Endothelial cell of umbilical vein (primary cell): ENCODE measurements at regions not wholly inside any gene's neighbourhood (a gene's known extent, or its start where the extent isn't known, plus 50 kb on each side); places are given as distances from the start of the nearest gene placed in this dataset.

Experiments
- BruUV-seq: library from RNA; stranded (reverse); fragments of 400-500 nt; replicated peaks from 2 replicates; lab custom pipeline; 2021; lab: Mats Ljungman, UMichigan
- CTCF ChIA-PET: fragments of 300-600, 350-600 bp; sonication (Branson Sonifier 250); formaldehyde crosslinking; loops from one replicate; lab custom pipeline; 2021; ENCODE audit warnings: antibody characterized with exemption, inconsistent platforms; lab: Charles Lee
- POLR2A ChIA-PET: fragments of 300-600, 350-600 bp; sonication (Branson Sonifier 250); formaldehyde crosslinking; loops from one replicate; lab custom pipeline; 2021; ENCODE audit warnings: antibody characterized with exemption, inconsistent platforms; lab: Charles Lee
- DNase-seq: peaks from one replicate; pipeline ENCODE4 v3.0.0-alpha.2; 2011; ENCODE audit warnings: low read depth, low spot score
- FAIRE-seq: peaks from 2 replicates; lab custom pipeline; 2011; peaks lifted over from hg19 to GRCh38; lab: Jason Lieb, UNC
- H2AFZ ChIP-seq: 2 replicates; pipeline ENCODE4 v1.6.0; 2012; ENCODE audit warnings: low read depth, low read length, control low read depth, inconsistent platforms
- H3K27ac ChIP-seq: 2 replicates; pipeline ENCODE4 v1.5.1; 2011; ENCODE audit warnings: low read depth, mild to moderate bottlenecking, control low read depth, low read length, moderate library complexity; ENCODE audit not compliant: insufficient read depth
- H3K27me3 ChIP-seq, 2 experiments: 2 replicates each; pipeline versions ENCODE4 v1.6.0 to v1.6.1; 2011; ENCODE audit warnings: low read length in 2 of 2, mixed read lengths in 1 of 2; ENCODE audit not compliant: control insufficient read depth in 2 of 2, insufficient read depth in 2 of 2
- H3K36me3 ChIP-seq, 2 experiments: 2 replicates in 1 of 2; 3 replicates in 1 of 2; pipeline ENCODE4 v1.5.1; 2011; ENCODE audit warnings: low read length in 2 of 2, mild to moderate bottlenecking in 1 of 2, moderate library complexity in 1 of 2; ENCODE audit not compliant: control insufficient read depth in 2 of 2, insufficient read depth in 2 of 2; ENCODE audit errors: extremely low read depth in 1 of 2
- H3K4me1 ChIP-seq: 3 replicates; pipeline ENCODE4 v1.5.1; 2011; ENCODE audit warnings: mild to moderate bottlenecking, low read length; ENCODE audit not compliant: control insufficient read depth, insufficient read depth; ENCODE audit errors: extremely low read depth
- H3K4me2 ChIP-seq: 2 replicates; pipeline ENCODE4 v1.6.1; 2011; ENCODE audit warnings: low read length, control low read depth, mixed read lengths; ENCODE audit not compliant: insufficient read depth
- H3K4me3 ChIP-seq, 3 experiments: fragments of 200-600 bp in 1 of 3; sonication (generic), shearing (Covaris generic) in 1 of 3; replicated peaks in 1 of 3; 2 replicates each; pipeline ENCODE4 v1.5.1; 2011 to 2016; ENCODE audit warnings: control low read depth in 3 of 3, low read length in 3 of 3, mild to moderate bottlenecking in 2 of 3, inconsistent platforms in 1 of 3, low read depth in 1 of 3, moderate library complexity in 1 of 3; ENCODE audit not compliant: insufficient read depth in 1 of 3
- H3K79me2 ChIP-seq: 2 replicates; pipeline ENCODE4 v1.6.0; 2012; ENCODE audit warnings: low read length, inconsistent platforms; ENCODE audit not compliant: control insufficient read depth, insufficient read depth
- H3K9ac ChIP-seq: replicated peaks from 2 replicates; pipeline ENCODE3; 2011; ENCODE audit warnings: low read length, control low read depth; ENCODE audit not compliant: insufficient read depth; ENCODE audit errors: extremely low read depth
- H3K9me1 ChIP-seq: replicated peaks from 3 replicates; pipeline ENCODE4 v1.6.0; 2011; ENCODE audit warnings: mild to moderate bottlenecking, low read length; ENCODE audit not compliant: control insufficient read depth, insufficient read depth; ENCODE audit errors: extremely low read depth
- H3K9me3 ChIP-seq: replicated peaks from 2 replicates; pipeline ENCODE4 v1.5.1; 2012; ENCODE audit warnings: low read length, inconsistent platforms; ENCODE audit not compliant: control insufficient read depth, insufficient read depth
- H4K20me1 ChIP-seq: replicated peaks from 2 replicates; pipeline ENCODE3; 2011; ENCODE audit warnings: mild to moderate bottlenecking, low read length; ENCODE audit not compliant: control insufficient read depth, insufficient read depth; ENCODE audit errors: extremely low read depth
- EZH2 ChIP-seq: IDR thresholded peaks from 2 replicates; pipeline ENCODE4 v1.6.1; 2012; ENCODE audit warnings: borderline replicate concordance, low read depth, mild to moderate bottlenecking, moderate library complexity, low read length, inconsistent platforms; ENCODE audit not compliant: severe bottlenecking
- FOS ChIP-seq: IDR thresholded peaks from 2 replicates; pipeline ENCODE4 v1.6.1; 2011; ENCODE audit warnings: mild to moderate bottlenecking, low read length, moderate library complexity, borderline replicate concordance; ENCODE audit not compliant: insufficient read depth
- JUN ChIP-seq: IDR thresholded peaks from 2 replicates; pipeline ENCODE4 v1.6.1; 2011; ENCODE audit warnings: borderline replicate concordance, low read depth; ENCODE audit not compliant: insufficient read length, insufficient read depth
- MYC ChIP-seq: IDR thresholded peaks from one replicate; pipeline ENCODE4 v1.6.1; 2011; ENCODE audit warnings: mild to moderate bottlenecking, low read depth, low read length
- POLR2AphosphoS5 ChIP-seq: IDR thresholded peaks from 2 replicates; pipeline ENCODE4 v1.6.1; 2012; ENCODE audit warnings: low read depth, mild to moderate bottlenecking, control low read depth, low read length, moderate library complexity; ENCODE audit not compliant: insufficient read depth
- dilution Hi-C: fragments of 300-500 bp; cut with MboI; formaldehyde crosslinking; loops from one replicate; pipeline ENCODE4 v1.15.0; 2019; ENCODE audit warnings: low sequenced_read_pairs; ENCODE audit not compliant: extremely low pct_ligation_motif_present
- intact Hi-C: fragments of 100-400 bp; cut with micrococcal nuclease; formaldehyde crosslinking; loops from one replicate; pipeline ENCODE4 v1.10.0; 2022
- TF ChIP-seq, protein P1 (sequence below): IDR thresholded peaks from 2 replicates; pipeline ENCODE4 v1.6.1; 2011; ENCODE audit not compliant: insufficient read depth, insufficient read length

DNA sequence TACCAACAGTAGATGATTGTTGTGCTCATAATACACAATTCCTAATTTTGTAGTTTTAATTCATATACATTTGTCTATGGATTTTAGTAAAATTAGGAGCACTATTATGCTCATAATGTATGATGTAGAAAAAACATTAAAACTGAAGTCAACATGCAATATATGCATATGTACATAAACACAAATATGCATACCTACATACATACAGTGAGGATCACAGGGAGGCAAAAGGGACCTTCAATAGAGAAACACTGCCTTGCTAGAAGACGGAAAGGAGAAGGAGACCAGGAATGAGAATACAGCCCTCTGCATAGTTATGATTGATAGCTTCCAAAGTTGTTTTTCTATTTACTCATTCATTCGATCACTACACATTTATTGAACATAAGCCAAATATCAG is 606.5 kb downstream of the LMO4 start:
- POLR2A ChIA-PET = no interaction called here
- intact Hi-C loops (no loop called here), dilution Hi-C loops (no loop called here)
- Histone ChIP-seq H3K9me1 (no peaks in the 10 kb centered on the region), H4K20me1 (no peaks in the 10 kb centered on the region), H2AFZ (no peak overlapping the region), H3K9me3 (no peaks in the 10 kb centered on the region), H3K27ac (no peak overlapping the region), H3K4me3 (no peak overlapping the region), H3K79me2 (no peaks in the 10 kb centered on the region), H3K36me3 (no peaks in the 10 kb centered on the region), H3K4me2 (no peak overlapping the region), H3K4me1 (no peaks in the 10 kb centered on the region), H3K9ac (no peak overlapping the region), H3K27me3 (peaks cover 0 to 4% of the 10 kb centered on the region in 2 experiments)
- BruUV-seq = no TSS peak
- CTCF ChIA-PET = no interaction called here
- TF ChIP-seq, protein P1, sequence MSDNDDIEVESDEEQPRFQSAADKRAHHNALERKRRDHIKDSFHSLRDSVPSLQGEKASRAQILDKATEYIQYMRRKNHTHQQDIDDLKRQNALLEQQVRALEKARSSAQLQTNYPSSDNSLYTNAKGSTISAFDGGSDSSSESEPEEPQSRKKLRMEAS = no peak
- TF ChIP-seq MYC (no peak), FOS (no peak), JUN (no peak), POLR2AphosphoS5 (no peak)
- FAIRE-seq = no peak
- no peak for DNase-seq

DNA sequence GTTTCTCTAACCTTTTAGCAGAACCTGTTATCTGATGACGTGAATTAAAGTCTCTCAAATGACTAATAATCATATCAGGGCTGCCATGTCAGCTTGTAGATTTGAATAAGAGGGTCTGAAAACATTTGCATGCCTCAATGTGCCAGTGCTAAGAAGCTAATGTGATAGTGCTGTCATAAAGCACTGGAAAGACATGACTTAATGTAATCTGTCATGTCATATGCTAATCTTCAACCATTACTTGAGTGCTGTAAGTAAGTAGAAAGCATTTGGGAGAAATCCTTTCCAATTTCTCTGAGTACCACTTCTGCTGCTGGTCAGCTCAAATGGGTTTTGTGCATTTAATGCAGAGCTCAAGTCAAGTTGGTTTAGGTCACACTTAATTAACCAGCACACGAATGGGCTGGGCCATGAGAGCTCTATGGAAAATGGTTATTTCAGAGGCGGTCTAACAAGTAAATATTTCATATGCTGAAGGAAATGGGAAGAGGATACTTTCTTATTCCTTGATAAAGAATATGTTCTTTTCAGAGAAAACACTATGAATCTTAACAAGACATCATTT is 609.2 kb downstream of the LMO4 start:
- Histone ChIP-seq H3K27me3 (peaks cover 0 to 4% of the 10 kb centered on the region in 2 experiments), H3K4me1 (no peaks in the 10 kb centered on the region), H3K27ac (no peak overlapping the region), H3K36me3 (no peaks in the 10 kb centered on the region), H3K9ac (no peak overlapping the region), H3K9me3 (no peaks in the 10 kb centered on the region), H4K20me1 (no peaks in the 10 kb centered on the region), H3K4me3 (no peak overlapping the region), H3K4me2 (no peak overlapping the region), H3K9me1 (no peaks in the 10 kb centered on the region), H3K79me2 (no peaks in the 10 kb centered on the region), H2AFZ (no peak overlapping the region)
- POLR2A ChIA-PET = no interaction called here
- intact Hi-C loops = no loop called here
- CTCF ChIA-PET = interaction anchor here (1.3 kb wide), 1 partner anchor 11 kb away, joined by 3 read pairs; no protein-coding TSS in a partner anchor
- no peak for FAIRE-seq
- TF ChIP-seq EZH2 = no peak
- no TSS peak for BruUV-seq
- no peak for DNase-seq
- dilution Hi-C loops = no loop called here
